Neural cell (in vitro differentiated cells): ENCODE measurements at regions not wholly inside any gene's neighbourhood (a gene's known extent, or its start where the extent isn't known, plus 50 kb on each side); places are given as distances from the start of the nearest gene placed in this dataset.

Experiments
- H2AFZ ChIP-seq: fragments of 200-600, 300-800 bp; sonication (generic), shearing (Covaris generic); 2 replicates; pipeline ENCODE4 v1.6.0; 2014; ENCODE audit warnings: low read depth, mild to moderate bottlenecking, antibody characterized with exemption, low read length, moderate library complexity
- H3F3A ChIP-seq: fragments of 200-600 bp; shearing (Covaris generic); 2 replicates; pipeline ENCODE4 v1.6.1; 2016; ENCODE audit warnings: mild to moderate bottlenecking, moderate library complexity, mixed read lengths, antibody characterized with exemption, low read length; ENCODE audit not compliant: insufficient read depth, poor library complexity, severe bottlenecking
- H3K27ac ChIP-seq: fragments of 200-600, 300-800 bp; sonication (generic), shearing (Covaris generic); 2 replicates; pipeline ENCODE4 v1.5.1; 2014; ENCODE audit warnings: mild to moderate bottlenecking, low read length, moderate library complexity
- H3K27me3 ChIP-seq: fragments of 300-800, 200-600 bp; sonication (generic), shearing (Covaris generic); 2 replicates; pipeline ENCODE4 v1.6.0; 2014; ENCODE audit warnings: mild to moderate bottlenecking, low read depth, low read length, moderate library complexity; ENCODE audit not compliant: insufficient read depth
- H3K36me3 ChIP-seq: fragments of 300-800, 200-600 bp; sonication (generic), shearing (Covaris generic); 2 replicates; pipeline ENCODE4 v1.5.1; 2014; ENCODE audit warnings: mild to moderate bottlenecking, antibody characterized with exemption, low read length, moderate library complexity; ENCODE audit not compliant: insufficient read depth
- H3K4me2 ChIP-seq: fragments of 300-800, 200-600 bp; sonication (generic), shearing (Covaris generic); 2 replicates; pipeline ENCODE4 v1.6.0; 2014; ENCODE audit warnings: mild to moderate bottlenecking, low read length
- H3K4me3 ChIP-seq: fragments of 300-800, 200-600 bp; sonication (generic), shearing (Covaris generic); 2 replicates; pipeline ENCODE4 v1.5.1; 2014; ENCODE audit warnings: mild to moderate bottlenecking, low read length, moderate library complexity
- H3K79me2 ChIP-seq: fragments of 200-600 bp; shearing (Covaris generic); replicated peaks from 2 replicates; pipeline ENCODE4 v1.6.0; 2014; ENCODE audit warnings: mild to moderate bottlenecking, low read length, moderate library complexity; ENCODE audit not compliant: insufficient read depth
- H3K9ac ChIP-seq: fragments of 300-800, 200-600 bp; sonication (generic), shearing (Covaris generic); 2 replicates; pipeline ENCODE4 v1.6.1; 2016; ENCODE audit warnings: mild to moderate bottlenecking, low read length, mixed read lengths
- H3K9me2 ChIP-seq: fragments of 200-600 bp; shearing (Covaris generic); 2 replicates; pipeline ENCODE4 v1.6.1; 2016; ENCODE audit warnings: mild to moderate bottlenecking, low read length, mixed read lengths; ENCODE audit not compliant: insufficient read depth
- H3K9me3 ChIP-seq: fragments of 200-600, 300-800 bp; sonication (generic), shearing (Covaris generic); 2 replicates; pipeline ENCODE4 v1.6.1; 2016; ENCODE audit warnings: mild to moderate bottlenecking, mixed run types, low read length, moderate library complexity, mixed read lengths
- H4K20me1 ChIP-seq: fragments of 200-600 bp; shearing (Covaris generic); 2 replicates; pipeline ENCODE4 v1.6.1; 2016; ENCODE audit warnings: mild to moderate bottlenecking, mixed run types; ENCODE audit not compliant: insufficient read depth
- CTCF ChIP-seq: fragments of 450-650 bp; IDR thresholded peaks from 2 replicates; pipeline ENCODE4 v1.5.1; 2014; ENCODE audit warnings: antibody characterized with exemption, mild to moderate bottlenecking, moderate library complexity; ENCODE audit not compliant: poor library complexity, severe bottlenecking
- EP300 ChIP-seq: fragments of 450-650 bp; conservative IDR thresholded peaks from 2 replicates; pipeline ENCODE4 v1.6.1; 2014; ENCODE audit warnings: antibody characterized with exemption, mild to moderate bottlenecking, moderate library complexity; ENCODE audit not compliant: poor library complexity, severe bottlenecking
- EZH2 ChIP-seq: fragments of 200-600, 300-800 bp; shearing (Covaris generic), sonication (generic); IDR thresholded peaks from 2 replicates; pipeline ENCODE4 v1.6.1; 2014; ENCODE audit warnings: antibody characterized with exemption, low read length, borderline replicate concordance, mild to moderate bottlenecking; ENCODE audit not compliant: insufficient read depth, poor library complexity, severe bottlenecking
- MXI1 ChIP-seq: fragments of 450-650 bp; conservative IDR thresholded peaks from 2 replicates; pipeline ENCODE4 v1.6.1; 2014; ENCODE audit warnings: antibody characterized with exemption, mild to moderate bottlenecking; ENCODE audit not compliant: poor library complexity, severe bottlenecking
- POLR2AphosphoS5 ChIP-seq: IDR thresholded peaks from 2 replicates; pipeline ENCODE4 v1.6.1; 2012
- RAD21 ChIP-seq: fragments of 450-650 bp; conservative IDR thresholded peaks from 2 replicates; pipeline ENCODE4 v1.6.1; 2014; ENCODE audit warnings: antibody characterized with exemption, mild to moderate bottlenecking, moderate library complexity
- SMC3 ChIP-seq: fragments of 450-650 bp; conservative IDR thresholded peaks from 2 replicates; pipeline ENCODE4 v1.6.1; 2014; ENCODE audit warnings: antibody characterized with exemption, mild to moderate bottlenecking, moderate library complexity; ENCODE audit not compliant: poor library complexity
- TAF1 ChIP-seq: IDR thresholded peaks from 2 replicates; pipeline ENCODE4 v1.6.1; 2012; ENCODE audit warnings: low read depth
- TF ChIP-seq, protein P1 (sequence below): IDR thresholded peaks from 2 replicates; pipeline ENCODE4 v1.6.1; 2012; ENCODE audit warnings: borderline replicate concordance

- TF ChIP-seq POLR2AphosphoS5 (no peak), CTCF (no peak), SMC3 (no peak), RAD21 (no peak), EP300 (no peak), MXI1 (no peak), EZH2 (no peak), TAF1 (no peak)
- TF ChIP-seq, protein P1, sequence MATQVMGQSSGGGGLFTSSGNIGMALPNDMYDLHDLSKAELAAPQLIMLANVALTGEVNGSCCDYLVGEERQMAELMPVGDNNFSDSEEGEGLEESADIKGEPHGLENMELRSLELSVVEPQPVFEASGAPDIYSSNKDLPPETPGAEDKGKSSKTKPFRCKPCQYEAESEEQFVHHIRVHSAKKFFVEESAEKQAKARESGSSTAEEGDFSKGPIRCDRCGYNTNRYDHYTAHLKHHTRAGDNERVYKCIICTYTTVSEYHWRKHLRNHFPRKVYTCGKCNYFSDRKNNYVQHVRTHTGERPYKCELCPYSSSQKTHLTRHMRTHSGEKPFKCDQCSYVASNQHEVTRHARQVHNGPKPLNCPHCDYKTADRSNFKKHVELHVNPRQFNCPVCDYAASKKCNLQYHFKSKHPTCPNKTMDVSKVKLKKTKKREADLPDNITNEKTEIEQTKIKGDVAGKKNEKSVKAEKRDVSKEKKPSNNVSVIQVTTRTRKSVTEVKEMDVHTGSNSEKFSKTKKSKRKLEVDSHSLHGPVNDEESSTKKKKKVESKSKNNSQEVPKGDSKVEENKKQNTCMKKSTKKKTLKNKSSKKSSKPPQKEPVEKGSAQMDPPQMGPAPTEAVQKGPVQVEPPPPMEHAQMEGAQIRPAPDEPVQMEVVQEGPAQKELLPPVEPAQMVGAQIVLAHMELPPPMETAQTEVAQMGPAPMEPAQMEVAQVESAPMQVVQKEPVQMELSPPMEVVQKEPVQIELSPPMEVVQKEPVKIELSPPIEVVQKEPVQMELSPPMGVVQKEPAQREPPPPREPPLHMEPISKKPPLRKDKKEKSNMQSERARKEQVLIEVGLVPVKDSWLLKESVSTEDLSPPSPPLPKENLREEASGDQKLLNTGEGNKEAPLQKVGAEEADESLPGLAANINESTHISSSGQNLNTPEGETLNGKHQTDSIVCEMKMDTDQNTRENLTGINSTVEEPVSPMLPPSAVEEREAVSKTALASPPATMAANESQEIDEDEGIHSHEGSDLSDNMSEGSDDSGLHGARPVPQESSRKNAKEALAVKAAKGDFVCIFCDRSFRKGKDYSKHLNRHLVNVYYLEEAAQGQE, result no peak
- Histone ChIP-seq H3K27ac (no peak overlapping the region), H3K9me3 (no peaks in the 10 kb centered on the region), H2AFZ (no peak overlapping the region), H3K27me3 (no peaks in the 10 kb centered on the region), H3K4me3 (no peak overlapping the region), H3K36me3 (no peaks in the 10 kb centered on the region), H3K4me2 (no peak overlapping the region), H3K9ac (no peak overlapping the region), H3F3A (no peaks in the 10 kb centered on the region), H4K20me1 (no peaks in the 10 kb centered on the region), H3K9me2 (no peaks in the 10 kb centered on the region), H3K79me2 (no peaks in the 10 kb centered on the region)
These were observed 222.6 kb downstream of the SPIN4 start for GRCh38 chrX:63128509-63128908.

GRCh38 chrX:63115196-63115595 lies 235.9 kb downstream of the SPIN4 start:
- Histone ChIP-seq H3F3A (no peaks in the 10 kb centered on the region), H3K36me3 (no peaks in the 10 kb centered on the region), H3K27me3 (no peaks in the 10 kb centered on the region), H3K27ac (no peak overlapping the region), H3K9me3 (no peaks in the 10 kb centered on the region), H3K4me2 (no peak overlapping the region), H4K20me1 (no peaks in the 10 kb centered on the region), H3K4me3 (no peak overlapping the region), H3K9ac (no peak overlapping the region), H2AFZ (no peak overlapping the region), H3K79me2 (no peaks in the 10 kb centered on the region), H3K9me2 (no peaks in the 10 kb centered on the region)
- no peak for TF ChIP-seq TAF1
- TF ChIP-seq EZH2, result no peak
- no peak for TF ChIP-seq EP300
- TF ChIP-seq MXI1, result no peak
- no peak for TF ChIP-seq RAD21
- TF ChIP-seq SMC3, result no peak
- TF ChIP-seq CTCF, result no peak
